HCT116 (cell line): ENCODE measurements at regions not wholly inside any gene's neighbourhood (a gene's known extent, or its start where the extent isn't known, plus 50 kb on each side); places are given as distances from the start of the nearest gene placed in this dataset.

Experiments
- ATAC-seq: fragments of 200-7000 bp; cut with Tn5 transposase; 2 replicates; pipeline ENCODE4 v1.9.1; 2020; ENCODE audit warnings: mild to moderate bottlenecking, moderate library complexity
- BruUV-seq: library from RNA; stranded (reverse); fragments of 400-500 nt; replicated peaks from 2 replicates; lab custom pipeline; 2021; lab: Mats Ljungman, UMichigan
- CTCF ChIA-PET: fragments of 300-600 bp; sonication (Branson Sonifier 250); formaldehyde crosslinking; loops from one replicate; lab custom pipeline; 2021; ENCODE audit warnings: antibody characterized with exemption; lab: Charles Lee
- POLR2A ChIA-PET: fragments of 300-600, 350-600 bp; sonication (Branson Sonifier 250); formaldehyde crosslinking; loops from one replicate; lab custom pipeline; 2021; ENCODE audit warnings: antibody characterized with exemption; lab: Charles Lee
- RAD21 ChIA-PET, 2 experiments: fragments of 300-600 bp; sonication (Branson Sonifier 250); formaldehyde crosslinking; loops; one replicate each; lab custom pipeline; 2023; ENCODE audit warnings: low total read pairs in 2 of 2; ENCODE audit not compliant: uncharacterized antibody in 2 of 2, unreplicated experiment in 2 of 2, low non-redundant PET in 1 of 2; lab: Charles Lee
- DNase-seq: peaks from one replicate; pipeline ENCODE4 v3.0.0-alpha.2; 2010; ENCODE audit warnings: low read depth, low spot score
- H2AFZ ChIP-seq: fragments of 200-600 bp; shearing (Covaris generic), sonication (generic); 2 replicates; pipeline ENCODE4 v1.6.1; 2017; ENCODE audit warnings: low read depth, mixed run types, mixed read lengths, antibody characterized with exemption, low read length; ENCODE audit not compliant: poor library complexity, severe bottlenecking
- H3K27ac ChIP-seq: 2 replicates; pipeline ENCODE4 v1.5.1; 2012; ENCODE audit warnings: low read depth, low read length
- H3K27me3 ChIP-seq: fragments of 200-600 bp; sonication (generic); 2 replicates; pipeline ENCODE4 v1.6.1; 2016; ENCODE audit warnings: mixed run types, low read length, mixed read lengths; ENCODE audit not compliant: insufficient read depth
- H3K36me3 ChIP-seq, 2 experiments: fragments of 200-500 bp in 1 of 2; fragments of 200-600 bp in 1 of 2; sonication (Bioruptor generic) in 1 of 2; sonication (generic) in 1 of 2; 2 replicates each; pipeline versions ENCODE4 v1.5.1 to v1.6.1; 2014 to 2016; ENCODE audit warnings: low read length in 2 of 2, inconsistent platforms in 1 of 2, mixed read lengths in 1 of 2, mixed run types in 1 of 2; ENCODE audit not compliant: insufficient read depth in 2 of 2, control insufficient read depth in 1 of 2
- H3K4me1 ChIP-seq, 2 experiments: fragments of 200-600 bp in 1 of 2; sonication (generic) in 1 of 2; 2 replicates each; pipeline versions ENCODE4 v1.5.1 to v1.6.1; 2012 to 2017; ENCODE audit warnings: low read length in 2 of 2, inconsistent platforms in 1 of 2, mild to moderate bottlenecking in 1 of 2, mixed read lengths in 1 of 2, mixed run types in 1 of 2, moderate library complexity in 1 of 2; ENCODE audit not compliant: insufficient read depth in 2 of 2, control insufficient read depth in 1 of 2
- H3K4me2 ChIP-seq: fragments of 200-600 bp; sonication (generic); 2 replicates; pipeline ENCODE4 v1.6.1; 2017; ENCODE audit warnings: mixed run types, low read length, mixed read lengths
- H3K4me3 ChIP-seq, 2 experiments: fragments of 200-600 bp in 1 of 2; sonication (generic) in 1 of 2; replicated peaks in 1 of 2; 2 replicates each; pipeline ENCODE4 v1.5.1; 2011 to 2016; ENCODE audit warnings: low read length in 2 of 2, control low read depth in 1 of 2, low read depth in 1 of 2, mild to moderate bottlenecking in 1 of 2, mixed read lengths in 1 of 2, mixed run types in 1 of 2
- H3K79me2 ChIP-seq: fragments of 200-600 bp; sonication (generic); 2 replicates; pipeline ENCODE4 v1.6.1; 2017; ENCODE audit warnings: mild to moderate bottlenecking, mixed run types, low read length, moderate library complexity, mixed read lengths; ENCODE audit not compliant: insufficient read depth
- H3K9ac ChIP-seq: fragments of 200-600 bp; sonication (generic); 2 replicates; pipeline ENCODE4 v1.6.1; 2016; ENCODE audit warnings: low read length, mixed read lengths
- H3K9me2 ChIP-seq: fragments of 200-600 bp; sonication (generic), shearing (Covaris generic); 2 replicates; pipeline ENCODE4 v1.6.1; 2017; ENCODE audit warnings: mixed run types, mild to moderate bottlenecking, moderate library complexity; ENCODE audit not compliant: insufficient read depth
- H3K9me3 ChIP-seq, 2 experiments: fragments of 200-500 bp in 1 of 2; fragments of 200-600 bp in 1 of 2; sonication (Bioruptor generic) in 1 of 2; sonication (generic) in 1 of 2; 2 replicates each; pipeline ENCODE4 v1.6.1; 2014 to 2017; ENCODE audit warnings: low read length in 2 of 2, mixed read lengths in 2 of 2, inconsistent platforms in 1 of 2, low read depth in 1 of 2, mild to moderate bottlenecking in 1 of 2, mixed run types in 1 of 2, moderate library complexity in 1 of 2; ENCODE audit not compliant: control insufficient read depth in 1 of 2, insufficient read depth in 1 of 2
- H4K20me1 ChIP-seq: fragments of 200-600 bp; sonication (generic), shearing (Covaris generic); 2 replicates; pipeline ENCODE4 v1.6.1; 2017; ENCODE audit warnings: mixed run types, mild to moderate bottlenecking, moderate library complexity; ENCODE audit not compliant: insufficient read depth
- CBX3 ChIP-seq: IDR thresholded peaks from 2 replicates; pipeline ENCODE4 v1.6.1; 2012; ENCODE audit warnings: low read depth
- CEBPB ChIP-seq: IDR thresholded peaks from 2 replicates; pipeline ENCODE4 v1.6.1; 2012; ENCODE audit warnings: low read depth
- CTCF ChIP-seq, 3 experiments: fragments of 200-600 bp in 1 of 3; sonication (generic) in 1 of 3; IDR thresholded peaks in 2 of 3; conservative IDR thresholded peaks in 1 of 3; 2 replicates each; pipeline ENCODE4 v1.5.1; 2012 to 2017; ENCODE audit warnings: low read depth in 2 of 3, low read length in 2 of 3, antibody characterized with exemption in 1 of 3, borderline replicate concordance in 1 of 3, control low read depth in 1 of 3, mild to moderate bottlenecking in 1 of 3, mixed read lengths in 1 of 3, mixed run types in 1 of 3, moderate library complexity in 1 of 3; ENCODE audit not compliant: insufficient read depth in 1 of 3
- ELF1 ChIP-seq: IDR thresholded peaks from 2 replicates; pipeline ENCODE4 v1.6.1; 2012; ENCODE audit warnings: low read depth, borderline replicate concordance
- EZH2 ChIP-seq: fragments of 200-600 bp; sonication (generic); IDR thresholded peaks from 2 replicates; pipeline ENCODE4 v1.6.1; 2017; ENCODE audit warnings: antibody characterized with exemption, mixed run types
- EZH2phosphoT487 ChIP-seq: fragments of 200-600 bp; IDR thresholded peaks from 2 replicates; pipeline ENCODE4 v1.6.1; 2018; ENCODE audit warnings: antibody characterized with exemption, borderline replicate concordance
- FOSL1 ChIP-seq: IDR thresholded peaks from 2 replicates; pipeline ENCODE4 v1.6.1; 2012; ENCODE audit warnings: low read depth
- JUND ChIP-seq: IDR thresholded peaks from 2 replicates; pipeline ENCODE4 v1.6.1; 2012
- POLR2A ChIP-seq: IDR thresholded peaks from 2 replicates; pipeline ENCODE4 v1.7.0; 2011; ENCODE audit warnings: borderline replicate concordance; ENCODE audit not compliant: insufficient read depth, insufficient read length; ENCODE audit errors: extremely low read depth
- POLR2AphosphoS5 ChIP-seq: IDR thresholded peaks from 2 replicates; pipeline ENCODE4 v1.6.1; 2011; ENCODE audit warnings: mild to moderate bottlenecking, low read depth, low read length, moderate library complexity
- RAD21 ChIP-seq: IDR thresholded peaks from 2 replicates; pipeline ENCODE4 v1.6.1; 2012; ENCODE audit warnings: low read depth, mild to moderate bottlenecking
- SIN3A ChIP-seq: IDR thresholded peaks from 2 replicates; pipeline ENCODE4 v1.6.1; 2012; ENCODE audit warnings: low read depth
- SP1 ChIP-seq: IDR thresholded peaks from 2 replicates; pipeline ENCODE4 v1.6.1; 2012; ENCODE audit warnings: low read depth
- SRF ChIP-seq: IDR thresholded peaks from 2 replicates; pipeline ENCODE4 v1.6.1; 2012; ENCODE audit warnings: low read depth
- TCF7L2 ChIP-seq: IDR thresholded peaks from 2 replicates; pipeline ENCODE4 v1.7.0; 2011; ENCODE audit warnings: borderline replicate concordance, inconsistent platforms; ENCODE audit not compliant: insufficient read depth, insufficient read length; ENCODE audit errors: extremely low read depth
- YY1 ChIP-seq: IDR thresholded peaks from 2 replicates; pipeline ENCODE4 v1.6.1; 2011; ENCODE audit warnings: low read length, low read depth, moderate library complexity, mild to moderate bottlenecking; ENCODE audit not compliant: insufficient replicate concordance; ENCODE audit errors: extremely low read depth
- ZBTB33 ChIP-seq: IDR thresholded peaks from 2 replicates; pipeline ENCODE4 v1.6.1; 2011; ENCODE audit warnings: mild to moderate bottlenecking, low read length, moderate library complexity; ENCODE audit not compliant: insufficient replicate concordance; ENCODE audit errors: extremely low read depth
- ZNF274 ChIP-seq: fragments of 200-500 bp; sonication (Bioruptor generic); IDR thresholded peaks from 2 replicates; pipeline ENCODE4 v1.6.1; 2014; ENCODE audit warnings: mild to moderate bottlenecking, low read depth, low read length, inconsistent platforms
- intact Hi-C: fragments of 100-400 bp; cut with micrococcal nuclease; formaldehyde crosslinking; loops from 2 replicates; pipeline ENCODE4 v1.10.0; 2022
- TF ChIP-seq, protein P1 (sequence below): IDR thresholded peaks from 2 replicates; pipeline ENCODE4 v1.6.1; 2012; ENCODE audit warnings: low read depth
- TF ChIP-seq, protein P2 (sequence below): IDR thresholded peaks from 2 replicates; pipeline ENCODE4 v1.6.1; 2012

DNA sequence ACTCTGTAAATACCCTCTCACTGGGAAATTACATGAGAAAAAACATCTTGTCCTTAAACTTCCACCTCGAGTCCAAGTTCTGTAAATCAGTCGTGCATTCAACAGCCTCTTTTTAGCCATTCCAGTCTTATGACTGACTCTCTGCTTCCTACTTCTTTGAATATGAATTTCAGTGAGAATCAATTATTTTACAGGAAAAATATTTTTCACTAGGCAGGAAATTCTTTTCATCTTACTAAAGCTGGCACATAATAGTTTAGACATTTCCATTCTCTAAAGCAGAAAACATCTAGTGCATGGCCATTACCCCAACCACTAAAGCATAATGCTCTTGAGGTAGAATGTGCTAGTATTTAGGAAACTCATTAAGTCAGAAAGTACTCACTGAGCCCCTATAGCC lies 565.7 kb upstream of the FAT1 start:
- ATAC-seq (no peak), DNase-seq (no peak)
- no peak overlapping the region for H3K27ac ChIP-seq
- H2AFZ ChIP-seq, result no peak overlapping the region
- TF ChIP-seq, protein P1, sequence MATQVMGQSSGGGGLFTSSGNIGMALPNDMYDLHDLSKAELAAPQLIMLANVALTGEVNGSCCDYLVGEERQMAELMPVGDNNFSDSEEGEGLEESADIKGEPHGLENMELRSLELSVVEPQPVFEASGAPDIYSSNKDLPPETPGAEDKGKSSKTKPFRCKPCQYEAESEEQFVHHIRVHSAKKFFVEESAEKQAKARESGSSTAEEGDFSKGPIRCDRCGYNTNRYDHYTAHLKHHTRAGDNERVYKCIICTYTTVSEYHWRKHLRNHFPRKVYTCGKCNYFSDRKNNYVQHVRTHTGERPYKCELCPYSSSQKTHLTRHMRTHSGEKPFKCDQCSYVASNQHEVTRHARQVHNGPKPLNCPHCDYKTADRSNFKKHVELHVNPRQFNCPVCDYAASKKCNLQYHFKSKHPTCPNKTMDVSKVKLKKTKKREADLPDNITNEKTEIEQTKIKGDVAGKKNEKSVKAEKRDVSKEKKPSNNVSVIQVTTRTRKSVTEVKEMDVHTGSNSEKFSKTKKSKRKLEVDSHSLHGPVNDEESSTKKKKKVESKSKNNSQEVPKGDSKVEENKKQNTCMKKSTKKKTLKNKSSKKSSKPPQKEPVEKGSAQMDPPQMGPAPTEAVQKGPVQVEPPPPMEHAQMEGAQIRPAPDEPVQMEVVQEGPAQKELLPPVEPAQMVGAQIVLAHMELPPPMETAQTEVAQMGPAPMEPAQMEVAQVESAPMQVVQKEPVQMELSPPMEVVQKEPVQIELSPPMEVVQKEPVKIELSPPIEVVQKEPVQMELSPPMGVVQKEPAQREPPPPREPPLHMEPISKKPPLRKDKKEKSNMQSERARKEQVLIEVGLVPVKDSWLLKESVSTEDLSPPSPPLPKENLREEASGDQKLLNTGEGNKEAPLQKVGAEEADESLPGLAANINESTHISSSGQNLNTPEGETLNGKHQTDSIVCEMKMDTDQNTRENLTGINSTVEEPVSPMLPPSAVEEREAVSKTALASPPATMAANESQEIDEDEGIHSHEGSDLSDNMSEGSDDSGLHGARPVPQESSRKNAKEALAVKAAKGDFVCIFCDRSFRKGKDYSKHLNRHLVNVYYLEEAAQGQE, result no peak
- no peak for TF ChIP-seq EZH2phosphoT487
- no peak for TF ChIP-seq YY1
- no peak for TF ChIP-seq SIN3A
- no peak for TF ChIP-seq EZH2
- TF ChIP-seq POLR2AphosphoS5, result no peak
- no peak for TF ChIP-seq CBX3
- no peak for TF ChIP-seq ZNF274
- no peak for TF ChIP-seq CTCF (IDR thresholded peaks at IDR 0.05 in 2 of 3, conservative IDR thresholded peaks at IDR 0.05 in 1 of 3; ENCODE audit: borderline replicate concordance in 1 of 3, insufficient read depth in 1 of 3, low read depth in 2 of 3, low read length in 2 of 3)
- TF ChIP-seq POLR2A, result no peak
- no peak for TF ChIP-seq JUND
- TF ChIP-seq, protein P2, sequence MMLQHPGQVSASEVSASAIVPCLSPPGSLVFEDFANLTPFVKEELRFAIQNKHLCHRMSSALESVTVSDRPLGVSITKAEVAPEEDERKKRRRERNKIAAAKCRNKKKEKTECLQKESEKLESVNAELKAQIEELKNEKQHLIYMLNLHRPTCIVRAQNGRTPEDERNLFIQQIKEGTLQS, result no peak
- TF ChIP-seq TCF7L2, result no peak
- TF ChIP-seq SRF, result no peak
- no peak for TF ChIP-seq ZBTB33
- no peak for TF ChIP-seq CEBPB
- no peak for TF ChIP-seq ELF1
- TF ChIP-seq SP1, result no peak
- TF ChIP-seq RAD21, result no peak
- no peak for TF ChIP-seq FOSL1
- no peak overlapping the region for H3K4me3 ChIP-seq
- H3K9ac ChIP-seq, result no peak overlapping the region
- ChIA-PET RAD21 (no interaction called here), CTCF (no interaction called here), POLR2A (no interaction called here)
- no peaks in the 10 kb centered on the region for H3K27me3 ChIP-seq
- H3K9me2 ChIP-seq, result no peaks in the 10 kb centered on the region; the same call in 1 of the 2 replicates
- no peaks in the 10 kb centered on the region for H4K20me1 ChIP-seq
- H3K79me2 ChIP-seq, result no peaks in the 10 kb centered on the region
- H3K36me3 ChIP-seq, result no peaks in the 10 kb centered on the region
- H3K4me1 ChIP-seq, result no peaks in the 10 kb centered on the region
- H3K4me2 ChIP-seq, result no peak overlapping the region
- intact Hi-C loops, result no loop called here
- no peaks in the 10 kb centered on the region for H3K9me3 ChIP-seq
- no TSS peak for BruUV-seq
